HG02852 (cell line): ENCODE measurements at regions not wholly inside any gene's neighbourhood (a gene's known extent, or its start where the extent isn't known, plus 50 kb on each side); places are given as distances from the start of the nearest gene placed in this dataset.
"Not testable (repeated sequence)": the region's sequence is repeated elsewhere in the genome, so short reads cannot be mapped to it uniquely, and the experiment has no call there.

Source experiments
- ATAC-seq: cut with Tn5 transposase; IDR thresholded peaks from one replicate; pipeline ENCODE4 v1.9.1; 2021; ENCODE audit warnings: mild to moderate bottlenecking, moderate library complexity; ENCODE audit not compliant: unreplicated experiment

DNA sequence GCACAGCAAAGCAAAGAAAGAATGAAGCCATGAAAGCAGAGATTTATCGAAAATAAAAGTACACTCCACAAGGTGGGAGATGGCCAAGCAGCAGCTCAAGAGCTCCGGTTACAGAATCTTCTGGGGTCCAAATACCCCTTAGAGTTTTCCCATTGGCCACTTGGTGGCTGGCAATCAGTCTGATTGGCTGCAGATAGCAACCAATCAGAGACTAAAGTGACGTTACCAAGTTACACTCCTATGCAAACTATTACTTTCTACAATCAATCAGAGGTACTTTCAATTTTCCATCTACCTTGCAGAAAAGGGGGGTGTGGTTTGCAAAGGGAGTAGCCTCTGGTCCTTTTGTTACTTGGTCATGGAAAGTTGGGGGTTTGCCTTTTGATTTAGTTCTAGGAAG is 58.0 kb upstream of the AUTS2 start:
- no peak for ATAC-seq

GRCh38 chr7:69541779-69542432 is 56.4 kb upstream of the AUTS2 start:
- ATAC-seq, result not testable (repeated sequence)

DNA sequence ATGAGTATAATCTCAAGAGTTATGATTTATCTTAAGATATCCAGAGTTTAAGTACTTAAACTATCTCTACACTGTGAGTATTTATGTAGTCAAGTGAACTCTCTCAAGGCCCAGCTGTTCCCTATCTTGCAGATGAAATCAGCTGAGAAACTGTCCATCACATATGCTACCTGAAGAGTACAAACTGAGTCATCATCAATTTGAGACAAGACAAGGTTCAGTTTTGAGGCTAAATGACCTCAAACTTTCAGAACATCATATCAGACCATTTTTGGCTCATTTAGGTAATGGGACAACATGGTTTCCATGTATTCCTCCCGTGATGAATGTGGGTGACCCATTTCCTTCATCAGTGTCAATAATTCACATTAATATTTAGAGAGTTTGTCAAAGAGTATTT is 53.1 kb upstream of the AUTS2 start:
- no peak for ATAC-seq
